GM12873 (cell line): ENCODE measurements at regions not wholly inside any gene's neighbourhood (a gene's known extent, or its start where the extent isn't known, plus 50 kb on each side); places are given as distances from the start of the nearest gene placed in this dataset.

Source experiments
- CTCF ChIP-seq: IDR thresholded peaks from 2 replicates; pipeline ENCODE4 v1.5.1; 2012; ENCODE audit warnings: low read depth, mild to moderate bottlenecking, moderate library complexity, low read length, control low read depth; ENCODE audit not compliant: insufficient read depth; ENCODE audit errors: missing control alignments

- peak; percentile 11 for TF ChIP-seq CTCF
These were observed 76.6 kb downstream of the HSPA13 start for GRCh38 chr21:14306126-14306907.

GRCh38 chr21:14303731-14304488 lies 79.0 kb downstream of the HSPA13 start:
- no peak for TF ChIP-seq CTCF

- no peak for TF ChIP-seq CTCF
These were observed 82.9 kb downstream of the HSPA13 start for GRCh38 chr21:14300074-14300473.

GRCh38 chr21:14290576-14290975 lies 74.6 kb downstream of the RBM11 start:
- TF ChIP-seq CTCF, result no peak

- TF ChIP-seq CTCF, result no peak
These were observed 73.0 kb downstream of the RBM11 start for GRCh38 chr21:14288922-14289321.

- TF ChIP-seq CTCF, result no peak
These were observed 69.3 kb downstream of the RBM11 start for GRCh38 chr21:14285147-14285761.

- TF ChIP-seq CTCF, result no peak
These were observed 68.5 kb downstream of the RBM11 start for GRCh38 chr21:14284481-14284880.
